DND-41 (cell line): ENCODE measurements at regions not wholly inside any gene's neighbourhood (a gene's known extent, or its start where the extent isn't known, plus 50 kb on each side); places are given as distances from the start of the nearest gene placed in this dataset.

ENCODE experiments used
- ATAC-seq: fragments of 200-7000 bp; cut with Tn5 transposase; 3 replicates; pipeline ENCODE4 v1.9.1; 2021; ENCODE audit warnings: low read depth; ENCODE audit not compliant: insufficient read depth
- DNase-seq: peaks from one replicate; pipeline ENCODE4 v3.0.0-alpha.2; 2020
- H2AFZ ChIP-seq: 2 replicates; pipeline ENCODE4 v1.6.0; 2012; ENCODE audit warnings: low read depth, low read length
- H3K27ac ChIP-seq: 2 replicates; pipeline ENCODE4 v1.5.1; 2012; ENCODE audit warnings: low read length, inconsistent platforms
- H3K27me3 ChIP-seq: fragments of 200-600 bp; sonication (generic); 2 replicates; pipeline ENCODE4 v1.6.0; 2012; ENCODE audit warnings: low read length, mild to moderate bottlenecking, inconsistent platforms; ENCODE audit not compliant: insufficient read depth, poor library complexity
- H3K36me3 ChIP-seq: 2 replicates; pipeline ENCODE4 v1.5.1; 2012; ENCODE audit warnings: low read length, inconsistent platforms; ENCODE audit not compliant: insufficient read depth
- H3K4me1 ChIP-seq: 2 replicates; pipeline ENCODE4 v1.5.1; 2012; ENCODE audit warnings: mild to moderate bottlenecking, low read length; ENCODE audit not compliant: insufficient read depth
- H3K4me2 ChIP-seq: 2 replicates; pipeline ENCODE4 v1.6.0; 2012; ENCODE audit warnings: mild to moderate bottlenecking, moderate library complexity, low read length, inconsistent platforms; ENCODE audit not compliant: insufficient read depth
- H3K4me3 ChIP-seq, 2 experiments: fragments of 200-600 bp in 1 of 2; shearing (Covaris generic) in 1 of 2; 2 replicates each; pipeline ENCODE4 v1.5.1; 2012 to 2016; ENCODE audit warnings: inconsistent platforms in 2 of 2, low read length in 2 of 2, mild to moderate bottlenecking in 2 of 2, low read depth in 1 of 2, moderate library complexity in 1 of 2
- H3K79me2 ChIP-seq: 2 replicates; pipeline ENCODE4 v1.6.0; 2012; ENCODE audit warnings: low read length, inconsistent platforms; ENCODE audit not compliant: insufficient read depth
- H3K9ac ChIP-seq: 2 replicates; pipeline ENCODE4 v1.6.0; 2012; ENCODE audit warnings: low read depth, mild to moderate bottlenecking, inconsistent platforms, low read length, moderate library complexity
- H3K9me3 ChIP-seq: 2 replicates; pipeline ENCODE4 v1.5.1; 2012; ENCODE audit warnings: low read length, moderate library complexity, mild to moderate bottlenecking, inconsistent platforms; ENCODE audit not compliant: insufficient read depth, severe bottlenecking
- H4K20me1 ChIP-seq: 2 replicates; pipeline ENCODE4 v1.6.0; 2012; ENCODE audit warnings: low read length; ENCODE audit not compliant: insufficient read depth
- CTCF ChIP-seq: IDR thresholded peaks from 2 replicates; pipeline ENCODE4 v1.5.1; 2012; ENCODE audit warnings: borderline replicate concordance, low read length, moderate library complexity, mild to moderate bottlenecking; ENCODE audit not compliant: poor library complexity, severe bottlenecking; ENCODE audit errors: extremely low read depth
- EZH2 ChIP-seq: IDR thresholded peaks from 3 replicates; pipeline ENCODE4 v1.6.1; 2012; ENCODE audit warnings: borderline replicate concordance, low read depth, mild to moderate bottlenecking, moderate library complexity, low read length, inconsistent platforms; ENCODE audit not compliant: severe bottlenecking

- H3K27ac ChIP-seq: no peak overlapping the region
- no peak overlapping the region for H3K9ac ChIP-seq
- no peaks in the 10 kb centered on the region for H3K27me3 ChIP-seq
- TF ChIP-seq CTCF: no peak
- no peak for TF ChIP-seq EZH2
- no peaks in the 10 kb centered on the region for H3K9me3 ChIP-seq
- H3K79me2 ChIP-seq: no peaks in the 10 kb centered on the region
- H3K4me3 ChIP-seq: no peak overlapping the region
- DNase-seq (no peak), ATAC-seq (no peak)
- no peaks in the 10 kb centered on the region for H3K36me3 ChIP-seq
- no peak overlapping the region for H2AFZ ChIP-seq
- H3K4me2 ChIP-seq: no peak overlapping the region
- no peaks in the 10 kb centered on the region for H3K4me1 ChIP-seq
- H4K20me1 ChIP-seq: no peaks in the 10 kb centered on the region
Observed at GRCh38 chr14:99042381-99043266, 229.4 kb downstream of the BCL11B start.

GRCh38 chr14:99043267-99043615 lies 228.8 kb downstream of the BCL11B start:
- no peak overlapping the region for H3K9ac ChIP-seq
- H3K4me1 ChIP-seq: no peaks in the 10 kb centered on the region
- H2AFZ ChIP-seq: no peak overlapping the region
- TF ChIP-seq EZH2 (no peak), CTCF (no peak)
- H3K79me2 ChIP-seq: no peaks in the 10 kb centered on the region
- no peak overlapping the region for H3K4me3 ChIP-seq
- H4K20me1 ChIP-seq: no peaks in the 10 kb centered on the region
- H3K27me3 ChIP-seq: no peaks in the 10 kb centered on the region
- no peak for ATAC-seq
- no peak overlapping the region for H3K27ac ChIP-seq
- no peaks in the 10 kb centered on the region for H3K36me3 ChIP-seq
- no peak overlapping the region for H3K4me2 ChIP-seq
- H3K9me3 ChIP-seq: no peaks in the 10 kb centered on the region
- DNase-seq: no peak

- ATAC-seq (no peak), DNase-seq (no peak)
- TF ChIP-seq CTCF (no peak), EZH2 (no peak)
- H2AFZ ChIP-seq: no peak overlapping the region
- no peaks in the 10 kb centered on the region for H3K4me1 ChIP-seq
- H3K9me3 ChIP-seq: no peaks in the 10 kb centered on the region
- no peaks in the 10 kb centered on the region for H4K20me1 ChIP-seq
- no peaks in the 10 kb centered on the region for H3K27me3 ChIP-seq
- H3K4me3 ChIP-seq: no peak overlapping the region
- H3K4me2 ChIP-seq: no peak overlapping the region
- H3K79me2 ChIP-seq: no peaks in the 10 kb centered on the region
- H3K36me3 ChIP-seq: no peaks in the 10 kb centered on the region
- no peak overlapping the region for H3K9ac ChIP-seq
- H3K27ac ChIP-seq: no peak overlapping the region
Observed at GRCh38 chr14:99043756-99044155, 228.2 kb downstream of the BCL11B start.
